ENCODE measurements at regions not wholly inside any gene's neighbourhood (a gene's known extent, or its start where the extent isn't known, plus 50 kb on each side); places are given as distances from the start of the nearest gene placed in this dataset.
"Not testable (repeated sequence)": the region's sequence is repeated elsewhere in the genome, so short reads cannot be mapped to it uniquely, and the experiment has no call there.

DNA sequence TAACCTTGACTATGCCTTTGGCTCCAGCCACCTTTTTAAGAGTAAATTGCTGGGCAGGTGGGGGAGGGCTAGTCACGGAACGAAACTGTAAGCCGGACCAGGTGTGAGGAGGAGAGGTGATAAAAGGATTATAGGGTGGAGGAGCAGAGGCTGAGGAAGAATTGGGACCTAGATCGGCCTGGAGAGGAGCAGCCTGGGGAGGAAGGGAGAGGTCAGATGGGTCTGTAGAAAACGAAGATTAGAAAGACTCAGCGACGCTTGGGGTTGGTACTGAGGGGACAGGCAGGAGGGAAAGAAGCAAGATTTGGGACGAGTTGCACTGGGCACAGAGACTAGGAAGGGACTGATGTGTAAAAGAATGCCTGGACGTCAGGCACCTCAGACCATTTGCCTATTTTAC lies 87.2 kb upstream of the MAP3K7 start:
- TF ChIP-seq, protein P1, sequence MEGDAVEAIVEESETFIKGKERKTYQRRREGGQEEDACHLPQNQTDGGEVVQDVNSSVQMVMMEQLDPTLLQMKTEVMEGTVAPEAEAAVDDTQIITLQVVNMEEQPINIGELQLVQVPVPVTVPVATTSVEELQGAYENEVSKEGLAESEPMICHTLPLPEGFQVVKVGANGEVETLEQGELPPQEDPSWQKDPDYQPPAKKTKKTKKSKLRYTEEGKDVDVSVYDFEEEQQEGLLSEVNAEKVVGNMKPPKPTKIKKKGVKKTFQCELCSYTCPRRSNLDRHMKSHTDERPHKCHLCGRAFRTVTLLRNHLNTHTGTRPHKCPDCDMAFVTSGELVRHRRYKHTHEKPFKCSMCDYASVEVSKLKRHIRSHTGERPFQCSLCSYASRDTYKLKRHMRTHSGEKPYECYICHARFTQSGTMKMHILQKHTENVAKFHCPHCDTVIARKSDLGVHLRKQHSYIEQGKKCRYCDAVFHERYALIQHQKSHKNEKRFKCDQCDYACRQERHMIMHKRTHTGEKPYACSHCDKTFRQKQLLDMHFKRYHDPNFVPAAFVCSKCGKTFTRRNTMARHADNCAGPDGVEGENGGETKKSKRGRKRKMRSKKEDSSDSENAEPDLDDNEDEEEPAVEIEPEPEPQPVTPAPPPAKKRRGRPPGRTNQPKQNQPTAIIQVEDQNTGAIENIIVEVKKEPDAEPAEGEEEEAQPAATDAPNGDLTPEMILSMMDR (IDR thresholded peaks at IDR 0.05) = not testable (repeated sequence)
- TF ChIP-seq POLR2A (IDR thresholded peaks at IDR 0.05) = not testable (repeated sequence)

All from body of pancreas (tissue), 4 donors.